ENCODE measurements at regions not wholly inside any gene's neighbourhood (a gene's known extent, or its start where the extent isn't known, plus 50 kb on each side); places are given as distances from the start of the nearest gene placed in this dataset.
A peak's percentile ranks its signal among the peaks of the same experiment; 100 is the strongest.

- TF ChIP-seq CTCF (IDR thresholded peaks at IDR 0.05; ENCODE audit: poor library complexity, severe bottlenecking) (no peak), EP300 (conservative IDR thresholded peaks at IDR 0.05; ENCODE audit: poor library complexity, severe bottlenecking) (peak; percentile 76), REST (IDR thresholded peaks at IDR 0.05; ENCODE audit: borderline replicate concordance) (no peak), RAD21 (conservative IDR thresholded peaks at IDR 0.05) (no peak)
Observed at GRCh38 chr3:140766465-140766864, 88.6 kb downstream of the TRIM42 start.
